HG03103 (cell line): ENCODE measurements at regions not wholly inside any gene's neighbourhood (a gene's known extent, or its start where the extent isn't known, plus 50 kb on each side); places are given as distances from the start of the nearest gene placed in this dataset.

Experiments
- ATAC-seq: cut with Tn5 transposase; IDR thresholded peaks from one replicate; pipeline ENCODE4 v1.9.1; 2021; ENCODE audit warnings: low read depth; ENCODE audit not compliant: unreplicated experiment

GRCh38 chr21:16169102-16169511 is 439.3 kb downstream of the USP25 start:
- no peak for ATAC-seq

- ATAC-seq: no peak
Measured at GRCh38 chr21:16169779-16170178, 440.0 kb downstream of the USP25 start.

GRCh38 chr21:16176570-16176969 is 446.8 kb downstream of the USP25 start:
- ATAC-seq: no peak

DNA sequence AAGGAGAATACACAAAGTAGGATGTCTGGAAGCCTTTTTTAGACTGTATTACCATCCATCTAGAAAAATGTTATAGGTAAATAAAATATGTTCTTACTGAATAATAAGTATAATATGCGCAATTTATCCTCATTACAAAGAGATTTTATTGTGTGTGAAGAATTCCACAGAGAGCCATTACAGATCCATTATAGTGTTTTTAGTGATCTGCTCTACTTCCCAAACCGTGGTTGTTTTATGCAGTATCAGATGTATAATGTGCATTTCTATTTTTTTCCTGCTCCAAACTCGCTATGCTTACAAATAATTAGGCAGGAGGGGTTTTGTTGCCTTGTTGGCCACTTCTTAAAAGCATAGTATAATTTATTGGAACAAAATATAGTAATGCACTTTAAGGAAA is 447.8 kb downstream of the USP25 start:
- ATAC-seq: no peak

DNA sequence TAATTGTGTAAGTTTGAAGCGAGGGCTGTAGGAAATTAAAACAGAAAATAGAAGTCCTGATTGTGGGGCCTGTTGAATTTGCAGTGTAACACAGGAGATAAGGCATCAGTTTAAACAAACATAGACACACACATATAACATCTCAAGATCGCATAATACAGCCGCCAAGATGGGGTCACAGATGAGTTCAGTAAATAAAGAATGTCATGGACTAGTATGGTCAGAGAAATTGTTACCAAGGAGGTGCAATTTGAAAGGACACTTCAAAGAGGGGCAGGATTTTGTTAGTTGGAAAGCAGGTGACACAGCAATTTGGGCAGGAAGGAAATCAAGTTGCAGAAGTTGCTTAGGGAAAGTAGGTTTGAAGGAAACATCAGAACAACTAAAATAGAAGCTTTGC is 450.0 kb downstream of the USP25 start:
- no peak for ATAC-seq

- no peak for ATAC-seq
Measured at GRCh38 chr21:16180614-16181013, 450.8 kb downstream of the USP25 start.

DNA sequence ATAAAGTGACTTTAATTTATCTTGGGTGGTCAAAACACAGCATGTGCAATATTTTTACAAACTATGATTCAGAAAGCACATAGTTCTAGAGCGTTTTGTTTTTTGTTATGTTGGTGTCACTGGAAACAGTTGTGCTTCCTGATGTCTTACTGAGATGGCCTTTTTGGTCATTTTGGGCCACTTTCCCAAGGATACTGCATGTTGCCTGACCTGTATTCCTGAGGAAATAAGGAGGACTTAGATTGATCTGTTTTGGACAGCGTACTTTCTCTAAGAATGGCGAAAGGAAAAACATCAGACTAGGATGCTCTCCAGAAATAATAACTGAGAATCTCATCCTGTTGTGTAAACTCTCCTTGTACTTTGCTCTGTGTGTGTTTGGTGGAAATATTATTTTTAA is 451.2 kb downstream of the USP25 start:
- ATAC-seq: no peak

- no peak for ATAC-seq
Measured at GRCh38 chr21:16185766-16186165, 456.0 kb downstream of the USP25 start.

DNA sequence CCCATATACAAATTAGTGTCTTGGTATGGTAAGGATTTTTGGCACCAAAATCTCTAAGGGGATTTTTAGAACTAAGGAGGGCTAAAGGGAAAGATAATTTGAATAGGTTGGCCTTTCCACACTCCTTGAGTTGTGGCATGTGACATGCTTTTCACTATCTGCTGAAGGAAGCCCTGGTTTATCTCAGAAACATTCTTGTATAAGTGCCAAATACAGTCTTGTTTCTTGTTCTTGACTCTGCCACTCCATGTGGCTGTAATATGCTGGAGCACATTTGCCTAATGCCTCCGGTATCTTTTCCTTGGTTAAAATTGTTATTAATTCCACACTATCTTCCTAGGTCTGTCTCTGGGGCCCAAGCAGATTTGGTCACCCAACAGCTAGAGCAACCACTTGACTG is 457.0 kb downstream of the USP25 start:
- no peak for ATAC-seq

GRCh38 chr21:16187603-16188301 is 458.0 kb downstream of the USP25 start:
- ATAC-seq: no peak

DNA sequence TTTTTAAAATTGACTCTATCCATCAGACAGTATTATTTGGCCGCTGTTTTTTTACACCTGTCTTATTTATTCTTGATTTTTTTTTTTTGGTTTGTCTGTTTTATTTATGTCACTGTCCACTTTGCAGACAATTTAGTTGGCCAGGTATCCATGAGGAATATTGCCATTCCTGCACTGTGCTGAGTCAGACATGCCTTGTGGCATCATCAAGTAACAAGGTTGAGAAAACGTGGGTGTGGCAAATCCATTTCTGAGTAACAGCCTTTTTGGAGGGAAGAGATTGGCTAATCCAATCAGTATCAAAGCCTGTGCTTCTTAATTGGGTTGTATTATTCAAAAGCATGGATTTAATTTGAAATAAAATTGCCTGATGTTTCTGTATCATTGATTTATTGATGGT is 463.1 kb downstream of the USP25 start:
- ATAC-seq: no peak

- no peak for ATAC-seq
Measured at GRCh38 chr21:16193496-16194094, 463.8 kb downstream of the USP25 start.

DNA sequence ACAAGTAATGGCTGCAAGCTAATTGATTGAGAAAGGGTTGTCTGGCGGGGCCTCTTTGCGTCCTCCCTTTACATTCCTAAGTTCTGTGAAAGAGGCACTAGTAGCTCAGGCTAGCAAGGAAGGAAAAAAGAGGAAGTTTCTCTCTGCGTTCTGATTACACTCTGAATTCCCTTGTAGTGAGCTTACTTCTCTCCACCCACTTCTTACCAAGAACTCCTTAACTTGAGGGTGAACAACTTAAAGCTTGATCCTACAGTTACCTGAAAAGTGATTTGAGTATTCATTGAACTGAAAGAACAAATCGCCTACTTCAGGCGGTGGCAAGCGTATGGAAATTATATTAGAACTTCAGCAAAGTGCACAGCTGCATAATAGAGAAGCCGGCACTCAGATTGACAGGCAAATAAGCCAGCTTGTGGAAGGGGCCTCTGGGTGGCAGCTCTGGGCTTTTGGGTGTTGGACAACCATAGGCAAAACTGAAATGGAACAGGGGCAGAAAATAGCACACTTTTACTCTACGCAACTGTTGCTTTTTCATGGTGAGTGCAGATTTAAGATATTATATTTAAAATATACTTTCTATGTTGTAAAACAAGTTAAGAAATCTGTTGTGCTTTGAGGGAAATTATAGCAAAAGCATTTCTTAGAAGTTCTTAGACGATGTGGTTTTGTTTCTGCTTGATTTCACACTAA is 464.5 kb downstream of the USP25 start:
- ATAC-seq: peak; percentile 81

DNA sequence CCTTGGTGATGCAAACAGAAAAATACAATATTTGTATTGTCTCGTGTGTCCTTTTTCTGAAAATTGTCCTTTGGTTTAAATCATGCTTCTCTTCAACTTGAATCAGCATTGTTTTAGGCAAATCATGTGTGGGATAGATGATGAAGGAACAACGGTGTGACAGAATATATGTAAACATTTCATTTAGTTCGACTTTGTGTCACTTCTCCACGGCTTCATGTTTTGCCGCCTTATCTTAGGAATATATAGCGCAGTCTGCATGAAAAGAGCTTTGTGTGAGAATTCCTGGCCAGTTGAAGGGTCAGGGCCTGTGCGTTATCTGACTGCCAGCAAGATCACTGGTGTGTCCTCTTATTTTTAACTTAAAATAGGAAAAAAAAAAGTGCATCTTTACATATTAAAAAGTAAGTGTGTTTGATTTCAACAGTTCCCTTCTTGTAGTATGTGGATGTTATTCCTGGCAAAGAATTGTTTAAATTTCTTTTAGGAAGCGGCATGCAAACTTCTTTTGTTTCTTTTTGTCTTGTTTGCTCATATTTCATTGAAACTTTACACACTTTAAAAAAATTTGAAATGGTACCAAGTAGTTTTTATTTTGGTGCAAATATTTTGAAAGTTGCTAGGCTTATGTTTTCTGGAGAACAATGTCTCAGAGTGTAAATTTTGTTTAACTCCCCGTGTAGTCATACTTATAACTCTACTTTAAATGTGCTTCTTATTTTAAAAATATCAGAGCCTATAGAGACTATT is 465.2 kb downstream of the USP25 start:
- ATAC-seq: peak; percentile 21

GRCh38 chr21:16195538-16195910 is 465.7 kb downstream of the USP25 start:
- ATAC-seq: no peak

DNA sequence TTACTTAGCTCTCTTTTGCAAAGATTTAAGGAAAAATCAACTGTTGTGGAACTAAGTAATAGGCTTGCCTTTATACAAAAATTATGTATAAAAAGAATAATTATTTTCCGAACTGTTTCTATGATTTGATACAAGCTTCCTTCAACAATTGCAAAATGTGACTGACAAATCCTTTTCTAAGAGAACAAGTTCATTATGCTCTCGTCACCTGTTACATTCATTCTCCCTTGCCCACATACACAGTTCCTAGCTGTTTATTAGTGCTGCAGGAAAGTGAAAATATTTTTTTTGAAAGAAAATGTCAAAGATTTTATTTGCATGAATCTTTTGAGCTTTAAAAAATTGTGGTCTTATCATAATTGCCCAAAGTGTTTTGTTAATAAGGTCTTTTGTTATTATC is 466.2 kb downstream of the USP25 start:
- no peak for ATAC-seq

DNA sequence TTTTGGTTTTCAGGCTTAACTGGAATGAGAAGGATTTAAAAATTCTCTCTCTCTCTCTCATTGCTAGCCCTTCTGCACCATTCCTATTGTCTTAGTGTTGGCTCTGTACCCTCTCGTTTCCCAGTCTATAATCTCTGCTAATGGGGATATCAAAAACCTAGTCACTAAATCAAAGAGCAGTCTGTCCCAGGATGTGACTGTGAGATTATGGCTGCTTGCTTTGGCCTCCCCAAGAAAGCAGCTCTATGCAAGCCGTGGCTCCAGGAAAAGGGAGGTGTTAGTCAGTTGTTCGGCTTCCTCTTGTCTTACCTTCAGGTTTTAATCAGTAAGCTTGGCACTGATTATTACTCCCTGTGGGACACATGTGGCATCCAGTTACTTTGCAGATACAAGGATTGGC is 468.8 kb downstream of the USP25 start:
- ATAC-seq: no peak

DNA sequence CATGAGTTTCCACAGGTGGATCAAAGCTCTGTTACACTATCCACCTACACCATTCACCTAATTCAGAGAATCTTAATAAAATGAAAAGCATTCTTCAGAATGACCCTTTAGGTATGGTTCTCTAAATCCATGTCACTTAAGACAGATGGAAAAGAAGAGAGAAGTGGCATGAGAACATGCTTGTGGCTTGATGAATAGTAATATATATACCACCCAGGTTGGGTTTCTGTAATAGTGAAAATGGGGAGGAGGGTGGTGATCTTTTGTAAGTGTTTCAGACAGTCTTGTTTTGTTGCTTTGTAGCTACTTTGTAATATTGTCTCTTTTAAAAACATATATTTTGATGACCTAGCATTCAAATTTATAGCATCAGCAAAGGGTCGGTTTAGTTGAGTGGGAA is 469.8 kb downstream of the USP25 start:
- no peak for ATAC-seq

DNA sequence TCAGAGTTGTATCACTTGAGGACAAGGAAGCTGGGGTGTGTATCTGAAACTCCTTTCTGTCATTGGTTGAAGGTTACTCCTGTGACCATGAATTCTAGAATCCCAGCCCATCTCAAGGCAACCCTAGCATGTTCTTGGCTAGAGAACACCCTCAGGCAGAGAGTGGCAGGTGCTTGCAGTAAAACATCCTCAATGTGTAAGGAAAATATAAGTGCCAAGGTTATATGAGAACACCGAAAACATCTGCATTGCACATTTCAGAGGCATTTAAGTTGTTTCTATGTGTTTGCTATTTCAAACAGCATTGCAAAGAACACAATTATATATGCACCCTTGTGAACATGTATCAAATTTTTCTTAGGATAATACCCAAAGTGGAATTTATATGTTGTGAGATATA is 471.9 kb downstream of the USP25 start:
- ATAC-seq: no peak

GRCh38 chr21:16205527-16205926 is 475.7 kb downstream of the USP25 start:
- no peak for ATAC-seq
